WERI-Rb-1 (cell line): ENCODE measurements at regions not wholly inside any gene's neighbourhood (a gene's known extent, or its start where the extent isn't known, plus 50 kb on each side); places are given as distances from the start of the nearest gene placed in this dataset.

ENCODE experiments used
- DNase-seq: peaks from one replicate; pipeline ENCODE4 v3.0.0-alpha.2; 2020
- H3K27ac ChIP-seq: fragments of 250-450 bp; sonication (Bioruptor Pico); 2 replicates; pipeline ENCODE4 v1.5.1; 2020; ENCODE audit warnings: mild to moderate bottlenecking, moderate library complexity
- H3K27me3 ChIP-seq: fragments of 250-450 bp; sonication (Bioruptor Pico); 2 replicates; pipeline ENCODE4 v1.5.1; 2021; ENCODE audit warnings: mild to moderate bottlenecking, low read depth, moderate library complexity; ENCODE audit not compliant: insufficient read depth, severe bottlenecking
- H3K36me3 ChIP-seq: fragments of 250-450 bp; sonication (Bioruptor Pico); 2 replicates; pipeline ENCODE4 v1.5.1; 2020; ENCODE audit warnings: mild to moderate bottlenecking, moderate library complexity
- H3K4me3 ChIP-seq: 2 replicates; pipeline ENCODE4 v1.5.1; 2011; ENCODE audit warnings: low read depth, mild to moderate bottlenecking, control low read depth, low read length
- H3K9me3 ChIP-seq: fragments of 250-450 bp; sonication (Bioruptor Pico); 2 replicates; pipeline ENCODE4 v1.5.1; 2021; ENCODE audit warnings: mild to moderate bottlenecking, moderate library complexity; ENCODE audit not compliant: severe bottlenecking
- CTCF ChIP-seq: IDR thresholded peaks from 2 replicates; pipeline ENCODE4 v1.5.1; 2011; ENCODE audit warnings: low read depth, mild to moderate bottlenecking, control low read depth, inconsistent platforms, low read length

- no peak overlapping the region for H3K27ac ChIP-seq
- H3K9me3 ChIP-seq: no peaks in the 10 kb centered on the region
- no peak for DNase-seq
- TF ChIP-seq CTCF: no peak
- no peak overlapping the region for H3K4me3 ChIP-seq
- H3K36me3 ChIP-seq: no peaks in the 10 kb centered on the region
- no peaks in the 10 kb centered on the region for H3K27me3 ChIP-seq
Measured at GRCh38 chr13:68417801-68418200, 1187.7 kb upstream of the PCDH9 start.

GRCh38 chr13:68410007-68410406 is 1179.9 kb upstream of the PCDH9 start:
- no peaks in the 10 kb centered on the region for H3K9me3 ChIP-seq
- TF ChIP-seq CTCF: no peak
- DNase-seq: no peak
- H3K27me3 ChIP-seq: no peaks in the 10 kb centered on the region
- no peak overlapping the region for H3K27ac ChIP-seq
- H3K36me3 ChIP-seq: no peaks in the 10 kb centered on the region
- H3K4me3 ChIP-seq: no peak overlapping the region

- no peaks in the 10 kb centered on the region for H3K9me3 ChIP-seq
- TF ChIP-seq CTCF: no peak
- H3K4me3 ChIP-seq: no peak overlapping the region
- H3K27ac ChIP-seq: no peak overlapping the region
- H3K36me3 ChIP-seq: no peaks in the 10 kb centered on the region
- no peaks in the 10 kb centered on the region for H3K27me3 ChIP-seq
- DNase-seq: no peak
Measured at GRCh38 chr13:68390987-68391386, 1160.9 kb upstream of the PCDH9 start.

GRCh38 chr13:68386808-68387207 is 1156.7 kb upstream of the PCDH9 start:
- DNase-seq: no peak
- no peaks in the 10 kb centered on the region for H3K9me3 ChIP-seq
- H3K4me3 ChIP-seq: no peak overlapping the region

GRCh38 chr13:68380041-68380973 is 1150.2 kb upstream of the PCDH9 start:
- H3K9me3 ChIP-seq: no peaks in the 10 kb centered on the region
- H3K27ac ChIP-seq: no peak overlapping the region
- no peaks in the 10 kb centered on the region for H3K36me3 ChIP-seq
- no peak for DNase-seq
- H3K4me3 ChIP-seq: no peak overlapping the region
- no peak for TF ChIP-seq CTCF
- H3K27me3 ChIP-seq: no peaks in the 10 kb centered on the region

More at GRCh38 chr13:68386808-68387207, 1156.7 kb upstream of the PCDH9 start:
- Histone ChIP-seq H3K27me3 (no peaks in the 10 kb centered on the region), H3K27ac (no peak overlapping the region), H3K36me3 (no peaks in the 10 kb centered on the region)
- TF ChIP-seq CTCF: no peak

- no peak overlapping the region for H3K4me3 ChIP-seq
- no peaks in the 10 kb centered on the region for H3K9me3 ChIP-seq
- TF ChIP-seq CTCF: no peak
- H3K27ac ChIP-seq: no peak overlapping the region
- no peaks in the 10 kb centered on the region for H3K27me3 ChIP-seq
- H3K36me3 ChIP-seq: no peaks in the 10 kb centered on the region
- no peak for DNase-seq
Measured at GRCh38 chr13:68378294-68378693, 1148.2 kb upstream of the PCDH9 start.
